ENCODE measurements at regions not wholly inside any gene's neighbourhood (a gene's known extent, or its start where the extent isn't known, plus 50 kb on each side); places are given as distances from the start of the nearest gene placed in this dataset.

DNA sequence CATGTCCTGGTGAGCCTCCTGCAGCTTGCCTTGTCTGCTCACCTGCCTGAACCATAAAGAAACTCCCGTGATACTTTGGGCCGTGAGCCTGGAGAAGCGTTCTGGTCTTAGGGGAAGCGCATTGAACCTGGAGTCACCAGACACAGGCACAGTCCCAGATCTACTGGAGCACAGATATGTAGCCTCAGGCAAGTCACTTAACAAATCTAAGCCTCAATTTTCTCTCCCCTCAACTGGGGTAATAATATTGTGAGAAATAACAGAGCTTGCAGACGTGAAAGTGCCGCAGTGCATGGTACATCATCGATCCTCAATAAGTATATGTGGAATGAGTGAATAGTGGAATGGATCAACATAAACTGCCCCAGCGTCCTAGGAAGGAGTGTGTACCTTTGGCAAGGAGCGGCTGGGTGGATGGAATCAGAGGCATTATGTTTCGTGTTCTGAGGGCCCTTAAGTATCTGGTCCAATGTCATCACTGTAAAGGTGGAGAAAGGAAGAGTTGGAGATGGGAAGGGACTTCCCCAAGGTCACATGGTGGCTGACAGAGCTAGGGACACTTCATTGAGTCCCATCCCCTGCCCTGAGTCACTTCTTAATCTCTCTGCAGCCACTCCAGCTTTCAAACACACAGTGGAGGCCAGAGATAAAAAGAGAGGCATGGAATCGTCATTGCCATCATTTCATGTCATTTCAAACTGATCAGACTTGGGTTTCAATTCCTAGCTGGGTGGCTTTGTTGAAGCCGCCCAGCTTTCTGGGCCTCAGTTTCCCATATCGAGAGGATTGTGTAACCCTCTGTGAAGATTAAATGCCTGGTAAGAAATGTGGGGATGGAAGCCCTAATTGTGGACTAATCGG lies 172.4 kb downstream of the DDX1 start (continued):
- TF ChIP-seq, protein P1, sequence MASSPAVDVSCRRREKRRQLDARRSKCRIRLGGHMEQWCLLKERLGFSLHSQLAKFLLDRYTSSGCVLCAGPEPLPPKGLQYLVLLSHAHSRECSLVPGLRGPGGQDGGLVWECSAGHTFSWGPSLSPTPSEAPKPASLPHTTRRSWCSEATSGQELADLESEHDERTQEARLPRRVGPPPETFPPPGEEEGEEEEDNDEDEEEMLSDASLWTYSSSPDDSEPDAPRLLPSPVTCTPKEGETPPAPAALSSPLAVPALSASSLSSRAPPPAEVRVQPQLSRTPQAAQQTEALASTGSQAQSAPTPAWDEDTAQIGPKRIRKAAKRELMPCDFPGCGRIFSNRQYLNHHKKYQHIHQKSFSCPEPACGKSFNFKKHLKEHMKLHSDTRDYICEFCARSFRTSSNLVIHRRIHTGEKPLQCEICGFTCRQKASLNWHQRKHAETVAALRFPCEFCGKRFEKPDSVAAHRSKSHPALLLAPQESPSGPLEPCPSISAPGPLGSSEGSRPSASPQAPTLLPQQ (tag by site-specific recombination; IDR thresholded peaks at IDR 0.05), result no peak
- TF ChIP-seq, protein P2, sequence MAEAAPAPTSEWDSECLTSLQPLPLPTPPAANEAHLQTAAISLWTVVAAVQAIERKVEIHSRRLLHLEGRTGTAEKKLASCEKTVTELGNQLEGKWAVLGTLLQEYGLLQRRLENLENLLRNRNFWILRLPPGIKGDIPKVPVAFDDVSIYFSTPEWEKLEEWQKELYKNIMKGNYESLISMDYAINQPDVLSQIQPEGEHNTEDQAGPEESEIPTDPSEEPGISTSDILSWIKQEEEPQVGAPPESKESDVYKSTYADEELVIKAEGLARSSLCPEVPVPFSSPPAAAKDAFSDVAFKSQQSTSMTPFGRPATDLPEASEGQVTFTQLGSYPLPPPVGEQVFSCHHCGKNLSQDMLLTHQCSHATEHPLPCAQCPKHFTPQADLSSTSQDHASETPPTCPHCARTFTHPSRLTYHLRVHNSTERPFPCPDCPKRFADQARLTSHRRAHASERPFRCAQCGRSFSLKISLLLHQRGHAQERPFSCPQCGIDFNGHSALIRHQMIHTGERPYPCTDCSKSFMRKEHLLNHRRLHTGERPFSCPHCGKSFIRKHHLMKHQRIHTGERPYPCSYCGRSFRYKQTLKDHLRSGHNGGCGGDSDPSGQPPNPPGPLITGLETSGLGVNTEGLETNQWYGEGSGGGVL (tag by site-specific recombination; IDR thresholded peaks at IDR 0.05), result no peak

DNA sequence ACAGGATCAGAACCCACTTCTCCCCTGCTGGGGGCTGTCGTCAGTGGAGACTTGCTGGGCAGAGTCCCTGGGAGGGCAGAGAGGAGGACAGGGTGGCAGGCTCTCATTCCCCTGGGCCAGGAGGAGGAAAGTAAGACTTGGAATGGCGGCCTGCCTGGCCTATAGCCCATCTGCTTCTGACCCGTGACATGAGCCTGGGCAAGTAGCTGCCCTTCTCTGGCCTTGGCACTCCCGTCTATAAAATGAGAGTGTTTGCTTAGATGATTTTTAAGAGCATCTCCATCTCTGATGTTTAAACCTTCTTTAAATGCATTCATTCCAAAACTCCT lies 173.0 kb downstream of the DDX1 start:
- Histone ChIP-seq H3K4me3 (ENCODE audit: low read depth, low read length) (no peak overlapping the region), H3K9me3 (ENCODE audit: control insufficient read depth, insufficient read depth, low read depth, low read length) (no peaks in the 10 kb centered on the region), H3K27ac (ENCODE audit: extremely low read depth, low read depth, low read length) (no peak overlapping the region), H3K4me1 (ENCODE audit: control insufficient read depth, insufficient read depth, low read length) (no peaks in the 10 kb centered on the region), H3K36me3 (ENCODE audit: control insufficient read depth in 2 of 2, insufficient read depth in 1 of 2, low read length in 2 of 2) (no peaks in the 10 kb centered on the region)
- POLR2A ChIA-PET, result no interaction called here
- TF ChIP-seq, protein P3, sequence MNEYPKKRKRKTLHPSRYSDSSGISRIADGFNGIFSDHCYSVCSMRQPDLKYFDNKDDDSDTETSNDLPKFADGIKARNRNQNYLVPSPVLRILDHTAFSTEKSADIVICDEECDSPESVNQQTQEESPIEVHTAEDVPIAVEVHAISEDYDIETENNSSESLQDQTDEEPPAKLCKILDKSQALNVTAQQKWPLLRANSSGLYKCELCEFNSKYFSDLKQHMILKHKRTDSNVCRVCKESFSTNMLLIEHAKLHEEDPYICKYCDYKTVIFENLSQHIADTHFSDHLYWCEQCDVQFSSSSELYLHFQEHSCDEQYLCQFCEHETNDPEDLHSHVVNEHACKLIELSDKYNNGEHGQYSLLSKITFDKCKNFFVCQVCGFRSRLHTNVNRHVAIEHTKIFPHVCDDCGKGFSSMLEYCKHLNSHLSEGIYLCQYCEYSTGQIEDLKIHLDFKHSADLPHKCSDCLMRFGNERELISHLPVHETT (tag by site-specific recombination; IDR thresholded peaks at IDR 0.05), result no peak
- CTCF ChIA-PET, result interaction anchor here (1.8 kb wide), 1 partner anchor 16 kb away, joined by 5 read pairs; no protein-coding TSS in a partner anchor

DNA sequence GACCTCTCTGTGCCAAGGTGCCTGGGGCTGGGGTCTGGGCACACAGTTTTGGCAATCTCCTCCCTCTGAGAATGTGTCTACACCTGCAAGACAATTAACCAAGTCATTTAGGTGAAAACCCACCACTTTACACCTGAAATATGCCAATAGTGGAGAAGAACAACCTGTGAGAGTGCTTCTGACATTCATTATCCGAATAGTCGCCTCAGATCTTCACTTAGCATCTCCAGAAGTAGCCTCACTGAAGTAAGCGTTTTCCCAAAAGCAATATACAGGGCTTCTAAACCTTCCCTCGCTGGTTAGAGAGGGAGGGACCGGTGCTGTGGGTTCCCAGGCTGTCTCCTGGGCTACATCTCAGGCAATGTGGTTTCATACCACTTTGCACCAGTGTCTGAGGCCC lies 173.5 kb downstream of the DDX1 start:
- no peaks in the 10 kb centered on the region for H3K9me3 ChIP-seq (ENCODE audit: control insufficient read depth, insufficient read depth, low read depth, low read length)
- CTCF ChIA-PET, result interaction anchor here (1.8 kb wide), 1 partner anchor 17 kb away, joined by 5 read pairs; no protein-coding TSS in a partner anchor
- POLR2A ChIA-PET, result no interaction called here
- no peaks in the 10 kb centered on the region for H3K4me1 ChIP-seq (ENCODE audit: control insufficient read depth, insufficient read depth, low read length)
- no peaks in the 10 kb centered on the region for H3K36me3 ChIP-seq (ENCODE audit: control insufficient read depth in 2 of 2, insufficient read depth in 1 of 2, low read length in 2 of 2)
- H3K4me3 ChIP-seq (ENCODE audit: low read depth, low read length), result no peak overlapping the region
- no peak overlapping the region for H3K27ac ChIP-seq (ENCODE audit: extremely low read depth, low read depth, low read length)
- TF ChIP-seq ZNF404 (tag by site-specific recombination; IDR thresholded peaks at IDR 0.05) (no peak), ZBTB17 (tag by site-specific recombination; IDR thresholded peaks at IDR 0.05) (no peak), ZNF311 (tag by site-specific recombination; IDR thresholded peaks at IDR 0.05; ENCODE audit: borderline replicate concordance) (no peak), SP2 (tag by site-specific recombination; IDR thresholded peaks at IDR 0.05) (no peak), ZNF776 (tag by site-specific recombination; IDR thresholded peaks at IDR 0.05; ENCODE audit: borderline replicate concordance) (no peak), ZNF121 (tag by site-specific recombination; IDR thresholded peaks at IDR 0.05) (no peak), ZNF555 (tag by site-specific recombination; conservative IDR thresholded peaks at IDR 0.05) (no peak), SP7 (tag by site-specific recombination; IDR thresholded peaks at IDR 0.05) (no peak), ZNF549 (tag by site-specific recombination; IDR thresholded peaks at IDR 0.05) (no peak), ZNF423 (tag by site-specific recombination; IDR thresholded peaks at IDR 0.05) (no peak), ZNF2 (tag by site-specific recombination; IDR thresholded peaks at IDR 0.05) (no peak), ZNF707 (tag by site-specific recombination; IDR thresholded peaks at IDR 0.05) (no peak)
- TF ChIP-seq, protein P4, sequence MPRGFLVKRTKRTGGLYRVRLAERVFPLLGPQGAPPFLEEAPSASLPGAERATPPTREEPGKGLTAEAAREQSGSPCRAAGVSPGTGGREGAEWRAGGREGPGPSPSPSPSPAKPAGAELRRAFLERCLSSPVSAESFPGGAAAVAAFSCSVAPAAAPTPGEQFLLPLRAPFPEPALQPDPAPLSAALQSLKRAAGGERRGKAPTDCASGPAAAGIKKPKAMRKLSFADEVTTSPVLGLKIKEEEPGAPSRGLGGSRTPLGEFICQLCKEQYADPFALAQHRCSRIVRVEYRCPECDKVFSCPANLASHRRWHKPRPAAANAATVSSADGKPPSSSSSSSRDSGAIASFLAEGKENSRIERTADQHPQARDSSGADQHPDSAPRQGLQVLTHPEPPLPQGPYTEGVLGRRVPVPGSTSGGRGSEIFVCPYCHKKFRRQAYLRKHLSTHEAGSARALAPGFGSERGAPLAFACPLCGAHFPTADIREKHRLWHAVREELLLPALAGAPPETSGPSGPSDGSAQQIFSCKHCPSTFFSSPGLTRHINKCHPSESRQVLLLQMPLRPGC (tag by site-specific recombination; IDR thresholded peaks at IDR 0.05), result no peak
- TF ChIP-seq, protein P5, sequence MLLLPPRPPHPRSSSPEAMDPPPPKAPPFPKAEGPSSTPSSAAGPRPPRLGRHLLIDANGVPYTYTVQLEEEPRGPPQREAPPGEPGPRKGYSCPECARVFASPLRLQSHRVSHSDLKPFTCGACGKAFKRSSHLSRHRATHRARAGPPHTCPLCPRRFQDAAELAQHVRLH (tag by site-specific recombination; IDR thresholded peaks at IDR 0.05), result no peak
- TF ChIP-seq, protein P6, sequence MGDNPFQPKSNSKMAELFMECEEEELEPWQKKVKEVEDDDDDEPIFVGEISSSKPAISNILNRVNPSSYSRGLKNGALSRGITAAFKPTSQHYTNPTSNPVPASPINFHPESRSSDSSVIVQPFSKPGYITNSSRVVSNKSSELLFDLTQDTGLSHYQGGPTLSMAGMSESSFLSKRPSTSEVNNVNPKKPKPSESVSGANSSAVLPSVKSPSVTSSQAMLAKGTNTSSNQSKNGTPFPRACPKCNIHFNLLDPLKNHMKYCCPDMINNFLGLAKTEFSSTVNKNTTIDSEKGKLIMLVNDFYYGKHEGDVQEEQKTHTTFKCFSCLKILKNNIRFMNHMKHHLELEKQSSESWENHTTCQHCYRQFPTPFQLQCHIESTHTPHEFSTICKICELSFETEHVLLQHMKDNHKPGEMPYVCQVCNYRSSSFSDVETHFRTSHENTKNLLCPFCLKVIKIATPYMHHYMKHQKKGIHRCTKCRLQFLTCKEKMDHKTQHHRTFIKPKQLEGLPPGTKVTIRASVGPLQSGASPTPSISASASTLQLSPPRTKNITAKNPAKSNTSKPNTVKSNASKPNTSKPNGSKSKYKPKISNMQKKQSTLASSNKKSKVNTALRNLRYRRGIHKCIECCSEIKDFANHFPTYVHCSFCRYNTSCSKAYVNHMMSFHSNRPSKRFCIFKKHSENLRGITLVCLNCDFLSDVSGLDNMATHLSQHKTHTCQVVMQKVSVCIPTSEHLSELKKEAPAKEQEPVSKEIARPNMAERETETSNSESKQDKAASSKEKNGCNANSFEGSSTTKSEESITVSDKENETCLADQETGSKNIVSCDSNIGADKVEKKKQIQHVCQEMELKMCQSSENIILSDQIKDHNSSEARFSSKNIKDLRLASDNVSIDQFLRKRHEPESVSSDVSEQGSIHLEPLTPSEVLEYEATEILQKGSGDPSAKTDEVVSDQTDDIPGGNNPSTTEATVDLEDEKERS (tag by site-specific recombination; IDR thresholded peaks at IDR 0.05), result no peak
